EH (cell line): ENCODE measurements at regions not wholly inside any gene's neighbourhood (a gene's known extent, or its start where the extent isn't known, plus 50 kb on each side); places are given as distances from the start of the nearest gene placed in this dataset.

Experiments
- DNase-seq: peaks from one replicate; pipeline ENCODE4 v3.0.0-alpha.2; 2015; ENCODE audit warnings: low read depth

DNA sequence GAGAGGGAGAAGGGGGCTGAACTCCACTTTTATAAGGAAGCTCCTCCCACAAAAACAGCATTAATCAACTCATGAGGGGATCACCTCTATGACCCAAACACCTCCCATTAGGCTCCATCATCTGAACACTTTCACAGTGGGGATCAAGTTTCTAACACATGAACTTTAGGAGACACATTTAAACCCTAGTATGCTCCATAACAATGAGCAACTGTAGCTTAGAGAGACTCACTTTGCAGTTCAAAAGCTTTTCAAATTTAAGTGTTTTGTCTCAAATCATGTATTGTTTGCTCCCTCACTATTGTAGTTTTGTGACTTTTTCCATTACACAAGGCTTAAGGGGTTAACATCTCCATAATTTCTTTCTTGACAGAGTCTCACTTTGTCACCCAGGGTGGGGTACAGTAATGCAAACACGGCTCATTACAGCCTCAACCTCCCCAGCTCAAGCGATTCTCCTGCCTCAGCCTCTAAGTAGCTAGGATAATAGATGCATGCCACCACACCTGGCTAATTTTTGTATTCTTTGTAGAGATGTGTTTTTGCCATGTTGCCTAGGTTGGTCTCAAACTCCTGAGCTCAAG lies 352.7 kb upstream of the CDH20 start:
- DNase-seq = no peak

DNA sequence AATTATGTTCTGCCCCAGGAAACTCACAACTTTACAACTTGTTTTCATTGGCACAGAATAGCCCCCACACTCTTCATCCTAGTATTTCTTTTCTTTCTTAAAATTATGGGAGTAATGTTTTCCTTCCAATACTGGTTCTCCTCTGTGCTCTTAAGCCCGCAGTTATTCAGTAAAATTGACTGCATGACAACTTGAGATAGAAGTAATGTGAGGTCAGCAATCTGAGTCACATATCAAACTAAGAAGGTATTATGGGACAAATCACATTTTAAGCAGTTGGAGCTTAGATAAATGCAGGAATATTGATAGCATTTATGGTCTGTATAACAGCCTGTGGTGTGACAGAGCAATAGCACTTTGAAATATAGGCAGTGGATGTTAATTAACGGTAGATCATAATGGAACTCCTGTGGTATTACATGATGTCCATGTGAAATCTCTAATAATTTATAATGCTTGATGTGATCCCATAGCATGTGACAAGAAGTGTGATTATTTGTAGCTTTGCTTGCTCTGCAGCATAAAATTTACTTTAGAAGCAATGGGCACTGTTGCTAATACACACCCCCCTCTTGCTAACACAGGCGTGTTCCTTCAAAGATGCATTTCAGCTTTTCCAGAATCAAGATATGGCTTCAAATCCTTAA lies 351.4 kb upstream of the CDH20 start:
- DNase-seq = no peak

DNA sequence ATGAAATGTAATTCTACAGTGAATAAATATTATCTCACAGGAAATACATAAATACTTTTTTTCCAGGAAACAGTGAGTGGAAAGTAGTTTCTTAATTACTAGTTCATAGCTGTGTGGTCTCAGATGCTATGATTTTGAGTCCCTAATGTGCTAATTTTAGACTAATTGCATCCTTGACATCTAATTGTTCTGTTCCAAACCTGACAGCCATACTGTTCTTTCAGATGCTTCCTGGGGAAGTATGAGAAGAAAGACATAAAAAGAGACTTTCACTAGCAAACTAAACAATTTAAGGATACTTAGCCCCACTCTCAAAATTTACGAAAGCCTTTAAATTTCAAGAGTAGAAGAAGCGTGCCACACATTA lies 350.9 kb upstream of the CDH20 start:
- no peak for DNase-seq

DNA sequence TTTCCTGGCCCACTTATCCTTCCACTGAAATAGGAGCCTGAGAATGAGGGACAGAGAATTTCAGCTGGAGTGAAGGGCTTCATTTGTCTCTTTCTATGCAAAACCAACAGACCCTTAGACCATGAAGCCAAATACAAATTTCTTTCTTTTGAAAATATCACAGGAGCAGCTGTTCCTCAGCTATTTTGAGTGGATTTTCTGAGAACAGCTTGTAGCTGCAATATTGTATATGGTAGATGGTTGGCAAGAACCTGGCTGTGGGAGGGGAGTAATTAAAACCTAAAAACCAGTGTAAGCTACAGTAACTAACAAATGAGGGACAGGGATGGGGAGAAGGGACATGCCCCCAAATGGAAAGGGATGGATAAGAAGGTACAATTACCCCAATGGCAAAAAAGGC lies 350.3 kb upstream of the CDH20 start:
- no peak for DNase-seq

DNA sequence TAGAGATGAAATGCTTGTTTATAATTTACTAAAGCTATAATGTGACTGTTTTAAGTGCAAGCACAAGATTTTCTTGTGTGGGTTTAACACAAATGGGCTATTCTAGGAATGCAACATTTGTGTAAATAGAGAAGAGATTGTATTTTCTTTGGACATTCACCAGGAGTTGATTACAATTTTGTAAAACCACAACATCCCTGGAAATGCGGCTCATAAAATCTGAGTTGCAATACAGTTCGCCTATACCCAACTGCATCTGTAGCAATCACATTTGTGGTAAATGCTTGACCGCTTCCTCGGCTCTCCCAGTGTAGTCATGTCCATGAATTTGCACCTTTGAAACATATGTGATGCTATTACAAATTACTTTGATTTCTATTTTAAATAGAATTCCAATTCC lies 348.7 kb upstream of the CDH20 start:
- DNase-seq = peak; percentile 0

DNA sequence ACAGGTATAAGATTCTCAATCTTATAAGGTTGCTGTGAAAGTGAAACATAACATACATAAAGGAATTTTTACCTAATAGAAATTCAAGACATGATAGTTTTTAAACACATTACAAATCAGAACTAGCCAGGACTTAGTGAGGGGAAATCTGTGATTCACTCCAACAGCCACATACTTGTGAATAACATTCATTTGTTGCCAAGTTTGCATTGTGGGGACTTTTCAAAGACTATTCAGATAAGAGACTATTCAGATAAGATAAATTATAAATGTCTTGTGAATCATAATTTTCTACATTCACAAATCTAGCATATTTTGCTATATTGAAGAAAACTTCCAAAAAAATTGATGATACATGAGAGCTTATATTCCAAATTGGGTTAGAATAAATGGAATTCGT lies 345.3 kb upstream of the CDH20 start:
- no peak for DNase-seq

DNA sequence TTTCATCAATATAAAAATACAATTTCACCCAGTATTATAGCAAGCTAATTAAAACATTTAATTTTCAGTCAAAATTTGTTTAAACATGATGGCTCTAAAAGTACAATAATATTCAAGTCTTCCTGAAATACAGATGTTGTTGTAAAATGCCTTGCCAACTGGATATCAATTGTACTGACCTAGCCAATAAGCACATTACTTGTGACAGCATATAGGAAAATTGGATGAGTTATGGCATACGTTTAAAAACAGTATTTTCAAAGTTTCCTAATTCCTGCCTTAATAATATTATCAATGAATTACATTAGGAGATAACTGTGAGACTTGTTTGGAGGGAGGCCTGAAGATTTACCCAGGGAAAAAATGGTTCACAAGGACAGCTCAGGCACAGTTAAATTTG lies 336.9 kb upstream of the CDH20 start:
- no peak for DNase-seq

DNA sequence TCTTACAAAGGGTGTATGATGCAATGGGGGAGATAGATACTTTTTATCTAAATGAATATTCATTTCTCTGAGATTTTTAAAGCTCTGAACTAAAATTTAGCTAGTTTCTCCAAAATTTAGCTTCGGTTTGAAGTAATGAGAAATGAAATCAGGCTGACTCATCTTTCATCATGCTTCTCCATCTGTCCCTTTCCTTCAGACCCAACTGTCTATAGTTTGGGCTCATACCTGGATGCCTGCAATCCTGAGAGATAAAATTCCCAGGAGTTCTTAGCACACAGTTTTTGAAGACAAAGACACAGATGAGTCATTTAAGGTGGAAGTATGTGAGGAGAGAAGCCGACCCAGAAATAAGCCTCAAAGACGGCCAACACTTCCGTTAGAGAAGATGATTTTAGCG lies 336.4 kb upstream of the CDH20 start:
- DNase-seq = no peak

DNA sequence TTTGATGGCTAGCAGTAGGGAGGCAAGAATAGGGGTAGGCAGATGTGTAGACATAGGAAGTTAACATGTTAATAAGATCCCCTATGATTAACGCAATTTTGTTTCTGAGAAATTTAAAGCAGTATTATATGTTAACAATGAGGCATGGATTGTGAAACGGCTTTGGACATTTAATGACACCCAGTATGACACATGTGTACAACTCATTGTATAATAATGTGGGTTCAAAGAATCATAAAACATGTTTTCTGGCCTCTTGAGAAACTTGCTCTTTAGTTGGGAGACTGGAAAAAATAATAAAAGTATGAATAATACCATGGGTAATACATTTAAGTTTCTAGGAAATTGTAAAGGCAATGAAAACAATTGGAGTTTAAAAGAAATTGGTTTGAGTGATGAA lies 332.1 kb upstream of the CDH20 start:
- DNase-seq = no peak

DNA sequence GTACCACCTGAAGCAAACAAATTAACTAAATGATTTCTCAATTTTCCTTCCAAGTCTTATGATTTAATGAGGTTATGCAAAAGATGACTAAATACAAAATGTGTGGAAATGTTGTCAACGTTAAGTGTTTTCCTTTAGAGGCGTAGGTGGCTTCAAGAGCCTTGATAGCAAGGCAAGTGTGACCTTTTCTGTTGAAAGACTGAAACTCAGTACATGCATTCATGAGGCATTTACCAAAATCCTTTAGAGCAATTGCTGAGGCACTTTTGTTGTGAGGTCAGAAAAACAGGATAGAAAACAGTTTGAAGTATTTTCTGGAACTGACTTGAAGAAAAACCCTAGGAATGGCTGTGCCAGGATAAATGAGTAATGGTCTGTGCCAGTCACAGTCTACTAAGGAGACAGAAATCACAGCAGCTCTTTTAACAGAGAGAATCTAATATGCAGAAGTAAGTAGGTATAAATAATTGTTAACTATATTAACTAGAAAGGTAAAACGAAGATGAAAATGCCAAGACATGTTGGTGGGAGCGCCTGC lies 326.5 kb upstream of the CDH20 start:
- no peak for DNase-seq

DNA sequence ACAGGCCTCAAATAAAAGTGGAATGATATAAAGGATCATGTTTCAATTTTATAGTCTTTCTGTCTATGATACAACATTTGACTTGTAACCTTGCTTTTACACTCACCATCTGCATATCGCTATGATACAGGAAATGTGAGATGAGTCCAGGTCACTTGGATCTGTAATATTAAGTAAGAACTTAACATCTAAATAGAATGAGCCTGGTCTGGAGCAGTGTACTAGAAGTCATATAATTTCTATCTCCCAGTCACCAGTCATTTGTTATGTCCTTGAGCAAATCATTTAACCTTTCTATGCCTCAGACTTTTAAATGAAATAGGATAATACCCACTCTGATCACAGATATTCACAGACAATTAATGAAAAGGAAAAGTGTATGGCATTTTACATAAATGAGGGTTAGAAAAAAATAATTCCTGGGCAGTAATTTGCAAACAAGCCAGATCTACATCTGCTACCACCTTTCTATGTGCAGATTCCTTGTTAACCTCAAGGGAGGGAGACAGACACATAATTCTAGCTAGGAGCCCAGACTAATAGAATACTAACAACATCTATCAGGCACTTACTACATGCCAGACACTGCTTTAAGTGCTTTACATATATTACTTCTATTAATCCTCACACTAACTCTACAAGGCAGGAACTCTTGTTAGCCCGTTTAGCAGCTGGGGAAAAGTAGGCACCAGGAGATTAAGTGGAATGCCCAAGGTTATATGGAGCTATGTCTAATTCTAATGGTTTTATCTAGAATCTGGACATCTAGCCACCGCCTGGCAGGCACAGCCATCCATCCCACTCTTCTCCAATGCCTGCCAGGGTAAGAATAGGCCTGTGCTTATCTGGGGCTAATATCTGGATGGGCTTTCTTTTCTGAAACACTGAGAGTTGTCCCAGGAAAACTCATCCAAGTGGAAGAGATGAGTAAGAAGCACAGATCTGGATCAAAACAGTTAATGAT lies 313.6 kb upstream of the CDH20 start:
- DNase-seq = no peak

DNA sequence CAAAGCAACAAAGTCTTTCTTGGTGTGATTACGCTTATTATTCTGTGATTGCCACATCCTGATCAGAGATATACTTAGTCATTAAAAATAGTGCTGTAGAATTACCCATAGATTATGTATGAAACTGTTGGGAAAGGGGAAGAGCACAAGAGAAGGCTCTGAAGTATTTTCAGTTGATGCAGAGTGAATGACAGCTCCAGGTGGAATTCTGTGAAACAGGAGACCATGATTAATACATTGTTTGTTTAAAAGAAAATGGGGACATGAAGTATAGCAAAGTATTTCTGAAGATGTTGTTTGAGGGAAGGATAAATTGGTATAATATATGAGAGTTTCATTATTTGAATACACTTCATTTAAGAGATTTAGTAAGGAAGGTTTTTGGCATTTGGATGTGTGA lies 307.6 kb upstream of the CDH20 start:
- DNase-seq = no peak

DNA sequence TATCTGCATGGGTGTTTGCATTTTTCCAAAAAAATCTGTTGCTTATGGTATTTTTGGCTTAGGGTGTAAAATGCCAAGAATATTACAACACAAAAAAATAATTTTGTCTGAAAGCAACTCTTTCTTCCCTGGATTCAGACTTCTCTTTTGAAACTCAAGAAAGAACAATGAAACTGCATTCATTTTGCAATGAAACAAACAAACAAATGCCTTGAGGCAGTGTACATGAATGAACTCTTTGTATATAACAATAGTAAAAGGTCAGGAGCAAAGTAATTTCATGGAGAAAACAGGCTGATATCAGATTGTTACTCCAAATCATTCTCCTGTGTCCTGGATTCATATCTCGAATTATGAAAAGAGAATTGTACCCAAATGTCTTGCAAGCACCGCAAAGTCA lies 301.6 kb upstream of the CDH20 start:
- no peak for DNase-seq

DNA sequence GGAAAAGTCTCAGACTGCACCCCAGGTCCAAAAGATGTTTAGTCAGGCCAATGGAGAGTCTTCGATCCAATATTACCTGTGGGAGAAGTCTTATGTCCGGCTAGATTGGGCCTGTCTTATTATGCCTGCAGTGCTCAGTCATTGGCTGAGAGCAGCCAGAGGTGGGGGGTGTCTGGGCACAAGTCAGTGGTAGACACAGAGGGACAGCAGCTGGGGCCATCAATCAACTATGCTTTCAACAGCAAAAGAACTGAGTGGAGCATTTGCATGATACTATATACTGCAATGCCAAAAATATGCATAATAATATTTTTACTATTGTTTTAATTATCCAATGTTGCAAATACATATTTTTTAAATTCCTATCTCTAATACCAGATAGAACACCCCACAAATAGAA lies 298.6 kb upstream of the CDH20 start:
- no peak for DNase-seq

DNA sequence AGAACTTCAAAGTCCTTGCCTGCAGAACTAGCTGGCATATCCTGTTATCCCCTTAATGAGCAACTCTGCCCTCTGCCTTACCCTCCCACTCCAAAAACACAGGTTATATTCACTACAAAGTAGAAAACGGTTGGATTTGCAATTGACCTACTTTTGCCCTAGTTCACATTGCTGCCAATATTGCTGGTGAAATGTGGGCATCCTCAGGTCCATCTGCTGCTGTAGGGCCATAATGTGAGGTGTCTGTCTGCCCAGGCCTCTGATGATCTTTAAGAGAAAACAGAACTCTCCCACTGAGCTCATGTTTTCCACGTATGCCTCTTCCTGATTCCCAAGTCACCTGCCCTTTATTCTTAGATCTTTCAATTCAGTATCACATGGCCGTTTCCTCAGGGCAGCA lies 294.0 kb upstream of the CDH20 start:
- DNase-seq = no peak

DNA sequence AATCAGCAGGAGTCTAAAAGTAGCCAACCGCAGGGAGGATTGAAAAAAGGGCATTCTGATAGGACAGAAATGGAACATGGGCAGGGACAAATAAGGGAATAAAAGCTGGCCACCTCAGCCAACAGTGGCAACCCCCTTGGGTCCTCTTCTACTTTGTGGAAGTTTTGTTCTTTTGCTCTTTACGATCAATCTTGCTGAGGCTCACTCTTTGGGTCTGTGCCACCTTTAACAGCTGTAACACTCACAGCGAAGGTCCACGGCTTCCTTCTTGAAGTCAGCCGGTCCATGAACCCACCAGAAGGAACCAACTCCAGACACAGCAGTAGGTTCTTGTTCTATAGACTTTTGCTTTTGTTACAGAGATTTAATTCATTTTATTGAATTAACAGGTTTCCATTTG lies 285.4 kb upstream of the CDH20 start:
- DNase-seq = no peak

DNA sequence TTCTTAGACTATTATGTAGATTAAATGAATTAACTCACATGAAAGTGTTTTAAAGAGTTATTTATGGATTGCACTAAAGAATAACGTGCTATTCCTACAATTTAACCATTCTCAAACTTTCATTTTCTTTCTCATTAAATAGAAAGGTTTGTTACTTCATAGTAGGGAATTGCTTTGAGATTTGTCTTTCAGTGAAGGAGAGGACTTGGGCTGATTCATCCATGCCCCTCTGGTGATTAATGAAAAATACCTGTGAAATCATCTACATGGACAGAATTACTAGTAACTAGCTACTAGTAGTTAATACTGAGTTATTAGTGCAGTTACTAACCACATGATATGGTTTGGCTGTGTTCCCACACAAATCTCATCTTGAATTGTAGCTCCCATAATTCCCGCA lies 275.8 kb upstream of the CDH20 start:
- no peak for DNase-seq

DNA sequence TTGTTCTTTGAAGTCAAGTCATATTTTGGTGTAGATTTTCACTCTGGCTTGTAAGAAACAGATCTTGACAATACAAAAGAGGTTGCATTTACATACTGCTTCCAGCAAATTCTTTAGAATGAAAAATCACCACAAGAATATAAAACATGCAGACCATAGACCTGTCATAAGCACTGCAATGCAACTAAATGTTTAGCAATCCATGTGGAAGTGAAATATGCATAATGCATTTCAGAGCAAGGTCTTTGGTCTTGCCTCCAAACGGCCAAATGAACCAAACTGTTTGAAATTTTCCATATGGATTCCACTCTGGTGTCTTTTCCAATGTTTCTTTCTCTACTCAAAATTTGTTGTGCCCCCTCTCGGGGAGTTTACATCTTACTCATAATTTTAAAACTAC lies 271.0 kb upstream of the CDH20 start:
- no peak for DNase-seq

DNA sequence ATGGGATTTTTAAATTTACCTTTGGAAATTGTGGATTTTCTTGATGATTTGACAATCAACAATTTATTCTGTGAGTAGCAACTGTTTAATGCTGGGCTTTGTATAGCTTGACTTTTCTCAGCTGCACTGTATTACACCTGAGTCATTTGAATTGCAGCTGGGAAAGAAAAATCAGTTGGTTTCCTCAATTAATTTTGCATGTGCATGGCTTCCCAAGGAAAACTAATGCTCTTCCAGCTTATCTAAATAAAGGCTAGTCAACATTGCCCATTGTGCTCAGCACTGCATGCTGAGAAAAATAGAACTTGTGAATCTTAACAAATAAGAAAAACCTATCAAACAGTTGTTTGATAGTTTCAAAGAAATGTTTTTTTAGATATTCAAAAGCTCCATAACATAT lies 268.3 kb upstream of the CDH20 start:
- no peak for DNase-seq

DNA sequence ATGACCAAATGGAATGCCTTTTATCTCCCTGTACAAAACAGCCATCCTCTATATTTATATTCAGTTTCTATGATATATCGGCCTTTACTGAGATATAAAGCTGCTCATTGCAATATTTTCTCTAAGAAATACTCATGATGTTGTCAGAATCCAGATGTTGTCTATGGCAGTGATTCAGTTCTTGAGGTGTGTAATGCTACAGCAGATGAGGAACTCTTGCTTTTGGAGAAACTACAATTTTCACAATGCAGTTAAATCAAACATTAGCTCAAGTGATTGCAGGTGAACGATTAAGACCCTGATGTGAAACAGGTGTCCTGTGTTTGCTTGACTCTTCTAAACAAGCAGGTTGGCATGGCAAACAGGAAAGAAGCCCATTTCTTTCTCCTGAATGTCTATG lies 256.2 kb upstream of the CDH20 start:
- no peak for DNase-seq

DNA sequence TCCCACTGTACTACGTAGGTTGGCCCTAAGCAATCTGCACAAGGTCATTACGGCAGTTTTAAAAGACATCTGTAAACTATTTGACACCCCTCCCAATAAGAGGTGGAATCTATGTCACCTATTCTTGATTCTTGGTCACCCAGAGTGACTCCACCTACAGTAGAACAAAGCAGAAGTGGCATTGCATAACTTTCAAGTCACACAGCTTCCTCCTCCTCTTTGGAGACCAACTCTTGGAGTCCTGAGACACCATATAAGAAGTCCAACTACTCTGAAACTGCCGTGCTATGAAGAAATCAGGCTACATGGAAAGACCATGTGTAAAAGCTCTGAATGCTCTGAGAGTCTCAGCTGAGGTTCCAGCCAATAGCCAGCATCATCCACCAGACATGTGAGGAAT lies 253.5 kb upstream of the CDH20 start:
- DNase-seq = no peak

DNA sequence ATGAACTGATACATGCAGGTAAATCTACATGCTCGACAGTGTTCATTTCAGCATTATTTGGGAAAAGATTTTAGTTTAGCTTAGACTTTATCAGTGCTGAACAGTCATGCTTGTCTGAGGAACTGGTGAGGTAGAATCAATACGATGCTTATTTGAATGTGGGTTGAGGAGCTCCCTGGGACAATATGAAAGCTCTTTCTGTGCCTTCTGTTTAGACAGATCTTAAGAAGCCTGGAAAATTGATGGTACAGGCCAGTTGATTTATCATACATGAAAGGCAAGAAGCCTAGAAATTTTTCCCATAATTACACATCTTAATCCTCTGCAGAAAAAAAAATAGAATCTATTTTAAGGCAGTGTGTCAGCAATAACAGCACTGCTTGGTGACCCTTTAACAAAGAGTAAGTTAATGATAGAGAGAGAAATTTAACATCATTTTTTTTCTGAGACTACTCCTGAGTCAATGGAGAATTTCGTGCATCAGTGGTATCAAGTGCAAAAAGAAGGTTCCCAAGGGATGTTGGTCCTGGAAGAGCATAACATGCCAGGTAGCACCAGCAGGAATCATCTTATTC lies 252.2 kb upstream of the CDH20 start:
- DNase-seq = no peak
